Panc1 (cell line): ENCODE measurements at regions not wholly inside any gene's neighbourhood (a gene's known extent, or its start where the extent isn't known, plus 50 kb on each side); places are given as distances from the start of the nearest gene placed in this dataset.

Experiments used
- CTCF ChIP-seq: fragments of 450-650 bp; IDR thresholded peaks from 2 replicates; pipeline ENCODE4 v1.5.1; 2017; ENCODE audit warnings: mild to moderate bottlenecking
- POLR2AphosphoS5 ChIP-seq: IDR thresholded peaks from 2 replicates; pipeline ENCODE4 v1.6.1; 2012; ENCODE audit warnings: mild to moderate bottlenecking, low read depth, low read length, moderate library complexity
- SIN3A ChIP-seq: IDR thresholded peaks from 2 replicates; pipeline ENCODE4 v1.6.1; 2012; ENCODE audit warnings: low read depth, mild to moderate bottlenecking, low read length, moderate library complexity, borderline replicate concordance; ENCODE audit not compliant: insufficient read depth
- TCF7L2 ChIP-seq: IDR thresholded peaks from 2 replicates; pipeline ENCODE4 v1.6.1; 2011; ENCODE audit warnings: mild to moderate bottlenecking, low read depth, low read length, inconsistent platforms
- TF ChIP-seq, protein P1 (sequence below), 2 experiments: IDR thresholded peaks; 2 replicates each; pipeline ENCODE4 v1.6.1; 2011 to 2012; ENCODE audit warnings: low read depth in 2 of 2, control low read depth in 1 of 2, low read length in 1 of 2, mild to moderate bottlenecking in 1 of 2, moderate library complexity in 1 of 2; ENCODE audit not compliant: insufficient read depth in 1 of 2

DNA sequence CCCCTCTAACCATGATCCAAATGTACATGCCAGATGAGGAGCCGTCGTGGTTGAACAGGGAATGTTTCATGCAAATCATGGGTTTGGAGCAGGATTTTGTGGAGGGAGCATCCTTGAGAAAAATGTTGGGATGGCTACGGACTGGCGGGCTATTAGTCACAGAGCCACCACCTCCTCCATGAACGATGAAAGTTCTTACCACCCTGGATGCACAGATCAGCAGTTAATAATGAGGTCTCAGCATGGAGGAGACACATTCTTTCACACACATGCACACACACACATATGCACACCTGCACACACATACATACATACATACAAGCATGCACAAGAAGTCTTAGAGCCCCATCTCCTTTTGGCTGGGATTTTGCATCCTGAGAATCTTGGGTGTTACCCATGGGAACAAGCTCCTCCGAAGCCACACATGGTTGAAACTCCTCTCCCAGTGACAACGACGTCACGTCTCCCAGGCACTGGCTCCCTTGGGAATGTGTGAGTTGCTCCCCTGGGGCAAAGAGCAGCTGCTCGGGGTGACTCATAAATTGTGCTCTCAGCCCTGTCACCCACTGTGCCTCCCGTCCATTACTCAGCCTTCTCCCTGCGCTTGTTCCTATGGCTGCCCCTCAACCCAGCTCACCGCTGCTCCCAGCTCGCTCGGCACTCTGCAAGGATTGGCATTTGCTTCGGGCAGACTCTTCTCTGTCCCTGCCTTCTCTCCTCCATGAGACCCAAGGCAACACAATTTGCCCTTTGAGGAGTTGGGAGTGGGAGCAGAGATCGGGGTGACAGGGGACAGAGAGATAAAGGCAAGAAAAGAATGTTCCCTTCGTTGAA, 344.6 kb downstream of the SOX9 start:
- TF ChIP-seq CTCF (no peak), POLR2AphosphoS5 (peak; percentile 63; the same call in 1 of the 2 replicates), TCF7L2 (no peak), SIN3A (peak; percentile 84; the same call in 1 of the 2 replicates)
- TF ChIP-seq, protein P1, sequence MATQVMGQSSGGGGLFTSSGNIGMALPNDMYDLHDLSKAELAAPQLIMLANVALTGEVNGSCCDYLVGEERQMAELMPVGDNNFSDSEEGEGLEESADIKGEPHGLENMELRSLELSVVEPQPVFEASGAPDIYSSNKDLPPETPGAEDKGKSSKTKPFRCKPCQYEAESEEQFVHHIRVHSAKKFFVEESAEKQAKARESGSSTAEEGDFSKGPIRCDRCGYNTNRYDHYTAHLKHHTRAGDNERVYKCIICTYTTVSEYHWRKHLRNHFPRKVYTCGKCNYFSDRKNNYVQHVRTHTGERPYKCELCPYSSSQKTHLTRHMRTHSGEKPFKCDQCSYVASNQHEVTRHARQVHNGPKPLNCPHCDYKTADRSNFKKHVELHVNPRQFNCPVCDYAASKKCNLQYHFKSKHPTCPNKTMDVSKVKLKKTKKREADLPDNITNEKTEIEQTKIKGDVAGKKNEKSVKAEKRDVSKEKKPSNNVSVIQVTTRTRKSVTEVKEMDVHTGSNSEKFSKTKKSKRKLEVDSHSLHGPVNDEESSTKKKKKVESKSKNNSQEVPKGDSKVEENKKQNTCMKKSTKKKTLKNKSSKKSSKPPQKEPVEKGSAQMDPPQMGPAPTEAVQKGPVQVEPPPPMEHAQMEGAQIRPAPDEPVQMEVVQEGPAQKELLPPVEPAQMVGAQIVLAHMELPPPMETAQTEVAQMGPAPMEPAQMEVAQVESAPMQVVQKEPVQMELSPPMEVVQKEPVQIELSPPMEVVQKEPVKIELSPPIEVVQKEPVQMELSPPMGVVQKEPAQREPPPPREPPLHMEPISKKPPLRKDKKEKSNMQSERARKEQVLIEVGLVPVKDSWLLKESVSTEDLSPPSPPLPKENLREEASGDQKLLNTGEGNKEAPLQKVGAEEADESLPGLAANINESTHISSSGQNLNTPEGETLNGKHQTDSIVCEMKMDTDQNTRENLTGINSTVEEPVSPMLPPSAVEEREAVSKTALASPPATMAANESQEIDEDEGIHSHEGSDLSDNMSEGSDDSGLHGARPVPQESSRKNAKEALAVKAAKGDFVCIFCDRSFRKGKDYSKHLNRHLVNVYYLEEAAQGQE (IDR thresholded peaks at IDR 0.05; ENCODE audit: insufficient read depth in 1 of 2, low read depth in 2 of 2, low read length in 1 of 2): no peak
